ENCODE measurements at regions not wholly inside any gene's neighbourhood (a gene's known extent, or its start where the extent isn't known, plus 50 kb on each side); places are given as distances from the start of the nearest gene placed in this dataset.

DNA sequence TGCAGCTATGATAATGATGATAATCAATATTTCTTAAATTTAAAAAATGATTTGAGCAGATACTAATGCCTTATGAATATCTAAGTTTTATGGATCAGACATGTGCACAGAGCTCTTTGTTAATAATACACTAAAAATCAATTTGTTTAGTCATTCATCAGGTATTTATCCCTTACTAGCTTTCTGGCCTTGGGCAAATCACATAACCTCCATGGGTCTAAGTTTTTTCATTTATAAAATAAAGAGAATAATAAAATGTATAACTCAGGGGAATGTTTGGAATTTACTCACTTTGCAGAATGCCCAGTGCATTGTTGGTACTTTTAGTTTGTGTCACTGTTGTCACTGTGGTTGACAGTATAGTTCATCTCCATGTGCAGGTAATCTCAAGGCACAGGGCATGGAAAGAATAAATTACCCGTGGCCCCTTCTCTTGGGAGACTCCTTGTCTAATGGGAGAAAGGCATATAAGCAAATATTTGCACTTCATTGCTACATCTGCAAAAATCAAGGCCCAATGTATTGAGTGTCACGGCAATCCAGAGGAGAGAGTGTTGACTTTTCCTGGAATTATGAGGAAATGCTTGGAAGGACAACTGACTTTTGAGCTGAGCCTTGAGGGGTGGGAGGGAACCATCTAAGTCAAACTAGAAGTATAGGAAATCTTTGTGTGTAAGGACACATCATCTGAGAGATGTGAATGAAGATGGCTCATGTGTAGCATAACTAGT lies 64.7 kb upstream of the CTTNBP2 start:
- no peak for DNase-seq (ENCODE audit: low read depth, low spot score)
- Histone ChIP-seq H3K36me3 (ENCODE audit: control insufficient read depth in 2 of 2, insufficient read depth in 2 of 2, low read length in 1 of 2) (no peaks in the 10 kb centered on the region), H3K9ac (ENCODE audit: control insufficient read depth, insufficient read depth, low read length) (no peak overlapping the region), H4K20me1 (ENCODE audit: control insufficient read depth, insufficient read depth) (no peaks in the 10 kb centered on the region), H3K4me1 (ENCODE audit: control insufficient read depth, insufficient read depth, low read length) (no peaks in the 10 kb centered on the region), H3K9me3 (replicated peaks; ENCODE audit: control insufficient read depth, insufficient read depth, low read length) (no peaks in the 10 kb centered on the region; the same call in 2 of the 3 replicates), H2AFZ (ENCODE audit: control insufficient read depth, low read depth, low read length) (no peak overlapping the region), H3K79me2 (ENCODE audit: control insufficient read depth, insufficient read depth, low read length) (no peaks in the 10 kb centered on the region), H3K27me3 (replicated peaks in 1 of 2; ENCODE audit: control insufficient read depth in 2 of 2, insufficient read depth in 2 of 2, low read length in 1 of 2) (no peaks in the 10 kb centered on the region), H3K4me2 (ENCODE audit: control insufficient read depth, insufficient read depth) (no peak overlapping the region), H3K27ac (ENCODE audit: control insufficient read depth, insufficient read depth) (no peak overlapping the region), H3K4me3 (no peak overlapping the region)
- 13% methylated on average over 2 of the region's 2 CpGs for WGBS (ENCODE audit: insufficient coverage, insufficient replicate concordance, low lambda C conversion rate, missing lambda C conversion rate)
- BruUV-seq (replicated peaks), result no TSS peak
- in situ Hi-C loops (cut with MboI), result no loop called here
- POLR2A ChIA-PET, result no interaction called here
- TF ChIP-seq SP1 (IDR thresholded peaks at IDR 0.05; ENCODE audit: low read depth, low read length), result no peak
- TF ChIP-seq, protein P1, sequence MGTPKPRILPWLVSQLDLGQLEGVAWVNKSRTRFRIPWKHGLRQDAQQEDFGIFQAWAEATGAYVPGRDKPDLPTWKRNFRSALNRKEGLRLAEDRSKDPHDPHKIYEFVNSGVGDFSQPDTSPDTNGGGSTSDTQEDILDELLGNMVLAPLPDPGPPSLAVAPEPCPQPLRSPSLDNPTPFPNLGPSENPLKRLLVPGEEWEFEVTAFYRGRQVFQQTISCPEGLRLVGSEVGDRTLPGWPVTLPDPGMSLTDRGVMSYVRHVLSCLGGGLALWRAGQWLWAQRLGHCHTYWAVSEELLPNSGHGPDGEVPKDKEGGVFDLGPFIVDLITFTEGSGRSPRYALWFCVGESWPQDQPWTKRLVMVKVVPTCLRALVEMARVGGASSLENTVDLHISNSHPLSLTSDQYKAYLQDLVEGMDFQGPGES (IDR thresholded peaks at IDR 0.05), result no peak
- no peak for TF ChIP-seq CEBPB (IDR thresholded peaks at IDR 0.05; ENCODE audit: borderline replicate concordance in 1 of 2, low read depth in 2 of 2, low read length in 2 of 2)
- no peak for TF ChIP-seq RB1 (IDR thresholded peaks at IDR 0.05; ENCODE audit: borderline replicate concordance)
- TF ChIP-seq DPF2 (IDR thresholded peaks at IDR 0.05), result no peak
- TF ChIP-seq, protein P2, sequence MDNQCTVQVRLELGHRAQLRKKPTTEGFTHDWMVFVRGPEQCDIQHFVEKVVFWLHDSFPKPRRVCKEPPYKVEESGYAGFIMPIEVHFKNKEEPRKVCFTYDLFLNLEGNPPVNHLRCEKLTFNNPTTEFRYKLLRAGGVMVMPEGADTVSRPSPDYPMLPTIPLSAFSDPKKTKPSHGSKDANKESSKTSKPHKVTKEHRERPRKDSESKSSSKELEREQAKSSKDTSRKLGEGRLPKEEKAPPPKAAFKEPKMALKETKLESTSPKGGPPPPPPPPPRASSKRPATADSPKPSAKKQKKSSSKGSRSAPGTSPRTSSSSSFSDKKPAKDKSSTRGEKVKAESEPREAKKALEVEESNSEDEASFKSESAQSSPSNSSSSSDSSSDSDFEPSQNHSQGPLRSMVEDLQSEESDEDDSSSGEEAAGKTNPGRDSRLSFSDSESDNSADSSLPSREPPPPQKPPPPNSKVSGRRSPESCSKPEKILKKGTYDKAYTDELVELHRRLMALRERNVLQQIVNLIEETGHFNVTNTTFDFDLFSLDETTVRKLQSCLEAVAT (IDR thresholded peaks at IDR 0.05), result no peak
- TF ChIP-seq KLF5 (IDR thresholded peaks at IDR 0.05; ENCODE audit: partially characterized antibody), result no peak
- TF ChIP-seq ZSCAN29 (IDR thresholded peaks at IDR 0.05), result no peak
- no peak for TF ChIP-seq ZNF207 (IDR thresholded peaks at IDR 0.05; ENCODE audit: borderline replicate concordance)
- no peak for TF ChIP-seq EZH2 (IDR thresholded peaks at IDR 0.05; ENCODE audit: borderline replicate concordance, control insufficient read depth, low read depth, low read length)
- CTCF ChIA-PET, result interaction anchor here (1.5 kb wide), 1 partner anchor 8 kb away, joined by 3 read pairs; no protein-coding TSS in a partner anchor
- SMC1A ChIA-PET (ENCODE audit: uncharacterized antibody, unreplicated experiment), result interaction anchor here (0.7 to 1.3 kb wide), 2 partner anchors 14 to 48 kb away, joined by 3 read pairs; no protein-coding TSS in a partner anchor
- ATAC-seq, result no peak
- intact Hi-C loops (cut with micrococcal nuclease; ENCODE audit: unreplicated experiment), result no loop called here
- no peak for FAIRE-seq
- RAD21 ChIA-PET (ENCODE audit: unreplicated experiment), result no interaction called here
